Activated T-helper 1 cell treated with anti-CD3 and anti-CD28 coated beads, Interleukin-2, amount 50 U/mL, for 16 hours (primary cell): ENCODE measurements at regions not wholly inside any gene's neighbourhood (a gene's known extent, or its start where the extent isn't known, plus 50 kb on each side); places are given as distances from the start of the nearest gene placed in this dataset.
"Not testable (repeated sequence)": the region's sequence is repeated elsewhere in the genome, so short reads cannot be mapped to it uniquely, and the experiment has no call there.

Source experiments
- DNase-seq, 2 donors: peaks; one replicate each; pipeline ENCODE4 v3.0.0-alpha.2; 2020; ENCODE audit warnings: low read depth in 1 of 2, low spot score in 1 of 2

DNA sequence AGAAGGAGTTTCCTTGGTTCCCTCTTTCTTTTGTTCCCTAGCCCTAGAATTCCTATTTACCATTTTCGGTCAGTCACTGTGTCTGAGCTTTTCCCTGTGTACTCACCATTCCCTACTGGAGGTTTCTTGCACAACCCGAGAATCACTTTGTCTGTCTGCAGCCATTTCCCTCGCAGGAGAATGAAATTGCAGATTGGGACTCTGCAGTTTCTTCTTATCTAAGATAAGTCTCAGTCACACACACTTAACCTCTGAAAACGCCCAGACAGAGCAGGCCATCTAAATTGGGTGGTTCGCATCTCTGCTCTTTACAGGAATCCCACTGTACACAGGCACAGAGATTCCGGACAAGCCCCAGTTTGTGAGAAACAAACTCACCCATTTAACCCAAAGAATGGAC lies 58.6 kb upstream of the CNTNAP2 start:
- no peak for DNase-seq

GRCh38 chr7:146054909-146055308 lies 61.7 kb upstream of the CNTNAP2 start:
- no peak for DNase-seq

DNA sequence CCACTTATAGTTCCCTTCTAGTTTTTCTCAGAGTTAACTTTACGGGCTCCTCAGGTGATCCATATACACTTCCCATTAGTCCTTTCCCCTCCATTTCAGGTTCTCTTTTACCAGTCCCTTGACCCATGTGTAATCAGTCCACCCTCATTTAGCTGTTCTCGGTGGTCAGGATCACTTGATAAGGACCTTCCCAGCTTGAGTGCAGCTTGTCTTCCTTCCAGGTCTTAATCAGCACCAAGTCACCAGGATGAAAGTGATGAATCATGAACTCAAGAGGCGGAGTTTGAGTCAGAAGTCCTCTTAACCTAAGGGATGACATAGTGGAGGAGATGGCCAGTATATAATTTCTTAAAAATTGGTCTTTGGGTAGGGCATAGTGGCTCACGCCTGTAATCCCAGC lies 63.1 kb upstream of the CNTNAP2 start:
- no peak for DNase-seq

- not testable (repeated sequence) for DNase-seq
These were observed 73.3 kb upstream of the CNTNAP2 start for GRCh38 chr7:146043310-146043709.

DNA sequence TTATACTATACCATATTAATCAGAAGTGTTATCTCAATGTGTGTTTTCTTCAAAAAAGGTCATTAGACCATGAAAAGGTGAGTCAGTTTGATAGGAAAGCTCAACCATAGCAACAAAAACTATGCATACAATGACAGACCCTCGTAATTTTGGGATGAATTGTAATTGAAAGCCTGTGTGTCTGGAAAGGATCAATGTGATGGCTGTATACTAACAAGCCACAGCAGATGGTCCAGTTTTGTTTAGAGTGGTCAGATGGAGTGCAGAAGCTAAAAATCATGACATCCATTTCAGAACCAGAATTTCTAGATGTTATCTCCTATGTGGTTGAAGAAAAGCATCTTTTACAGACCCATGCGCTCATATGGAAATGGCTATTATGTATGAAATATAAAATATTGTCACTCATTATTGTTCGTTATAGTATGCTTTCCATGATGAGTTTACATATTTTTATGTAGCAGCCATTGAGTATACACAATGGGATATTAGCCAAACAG lies 88.3 kb upstream of the CNTNAP2 start:
- no peak for DNase-seq

DNA sequence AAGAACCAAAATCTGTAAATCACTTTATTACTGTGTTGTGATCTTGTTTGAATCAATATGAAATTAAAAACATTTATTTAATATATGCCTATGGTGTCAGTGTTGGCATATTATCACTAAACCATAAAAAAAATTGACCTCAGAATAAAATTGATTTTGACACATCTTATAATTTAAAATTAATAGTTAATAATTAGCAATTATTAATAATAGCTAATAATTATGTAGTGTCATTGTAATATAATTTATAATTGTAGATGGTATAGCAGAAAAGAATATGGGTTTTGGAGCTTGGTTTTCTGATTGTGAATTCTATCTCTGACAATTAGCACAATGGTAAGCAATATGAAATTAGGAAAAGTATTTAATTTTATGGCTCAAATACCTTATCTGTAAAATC lies 89.4 kb upstream of the CNTNAP2 start:
- no peak for DNase-seq

DNA sequence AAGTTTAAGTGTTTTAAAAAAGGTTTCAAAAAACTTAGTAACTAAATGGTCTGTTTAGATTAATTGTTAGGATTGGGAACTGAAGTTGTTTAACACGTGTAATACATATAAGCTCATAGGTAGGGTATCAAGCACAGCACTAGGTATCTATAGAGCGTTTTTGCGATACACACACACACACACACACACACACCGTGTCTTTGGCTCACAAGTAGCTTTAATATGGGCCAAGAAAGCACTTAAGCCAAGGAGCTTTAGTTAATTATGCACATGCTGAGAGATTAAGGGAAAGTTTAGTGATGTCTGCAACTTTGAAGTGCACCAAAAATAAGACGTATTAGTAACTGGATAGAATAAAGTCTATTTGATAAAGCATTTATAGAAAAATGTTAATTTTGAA lies 93.8 kb upstream of the CNTNAP2 start:
- DNase-seq, result no peak

DNA sequence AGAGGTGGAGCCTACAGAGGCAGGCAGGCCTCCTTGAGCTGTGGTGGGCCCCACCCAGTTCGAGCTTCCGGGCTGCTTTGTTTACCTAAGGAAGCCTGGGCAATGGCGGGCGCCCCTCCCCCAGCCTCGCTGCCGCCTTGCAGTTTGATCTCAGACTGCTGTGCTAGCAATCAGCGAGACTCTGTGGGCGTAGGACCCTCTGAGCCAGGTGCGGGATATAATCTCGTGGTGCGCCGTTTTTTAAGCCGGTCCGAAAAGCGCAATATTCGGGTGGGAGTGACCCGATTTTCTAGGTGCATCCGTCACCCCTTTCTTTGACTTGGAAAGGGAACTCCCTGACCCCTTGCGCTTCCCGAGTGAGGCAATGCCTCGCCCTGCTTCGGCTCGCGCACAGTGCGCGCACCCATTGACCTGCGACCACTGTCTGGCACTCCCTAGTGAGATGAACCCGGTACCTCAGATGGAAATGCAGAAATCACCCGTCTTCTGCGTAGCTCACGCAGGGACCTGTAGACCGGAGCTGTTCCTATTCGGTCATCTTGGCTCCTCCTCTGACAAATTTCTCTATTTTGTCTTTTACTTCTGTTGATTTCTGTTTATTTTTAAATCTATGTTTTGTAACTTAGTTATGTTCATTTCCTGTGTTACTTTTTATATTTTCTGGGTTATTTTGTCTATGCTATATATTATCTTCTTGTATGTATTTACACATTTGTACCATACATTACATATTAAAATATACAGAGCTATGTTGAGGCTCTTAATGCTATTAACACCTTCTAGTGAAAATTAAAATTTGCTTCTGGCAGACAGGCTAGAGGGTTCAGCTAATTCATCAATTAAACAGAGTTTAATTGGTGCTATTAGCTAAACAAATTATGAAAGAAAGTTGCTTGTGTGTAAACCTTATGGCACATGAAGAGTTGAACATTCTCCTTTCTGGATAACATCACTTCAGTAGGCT lies 97.3 kb upstream of the CNTNAP2 start:
- DNase-seq, result not testable (repeated sequence)

- not testable (repeated sequence) for DNase-seq
These were observed 99.2 kb upstream of the CNTNAP2 start for GRCh38 chr7:146017366-146017765.

DNA sequence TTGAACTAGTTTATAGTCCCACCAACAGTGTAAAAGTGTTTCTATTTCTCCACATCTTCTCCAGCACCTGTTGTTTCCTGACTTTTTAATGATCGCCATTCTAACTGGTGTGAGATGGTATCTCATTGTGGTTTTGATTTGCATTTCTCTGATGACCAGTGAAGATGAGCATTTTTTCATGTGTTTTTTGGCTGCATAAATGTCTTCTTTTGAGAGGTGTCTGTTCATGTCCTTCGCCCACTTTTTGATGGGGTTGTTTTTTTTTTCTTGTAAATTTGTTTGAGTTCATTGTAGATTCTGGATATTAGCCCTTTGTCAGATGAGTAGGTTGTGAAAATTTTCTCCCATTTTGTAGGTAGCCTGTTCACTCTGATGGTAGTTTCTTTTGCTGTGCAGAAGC lies 102.4 kb upstream of the CNTNAP2 start:
- not testable (repeated sequence) for DNase-seq

DNA sequence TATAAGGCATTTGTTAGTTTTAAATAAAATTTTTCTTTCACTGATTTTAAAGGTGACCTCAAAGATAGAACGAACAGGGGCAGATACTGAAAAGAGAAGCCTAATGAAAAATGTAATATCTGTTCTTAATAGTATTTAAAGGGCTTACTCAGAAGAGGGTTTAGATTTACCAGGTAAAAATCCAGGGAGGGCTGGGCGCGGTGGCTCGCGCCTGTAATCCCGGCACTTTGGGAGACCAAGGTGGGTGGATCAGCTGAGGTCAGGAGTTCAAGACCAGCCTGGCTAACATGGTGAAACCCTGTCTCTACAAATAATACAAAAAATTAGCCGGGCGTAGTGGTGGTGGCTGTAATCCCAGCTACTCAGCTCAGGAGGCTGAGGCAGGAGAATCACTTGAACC lies 108.3 kb upstream of the CNTNAP2 start:
- DNase-seq, result no peak

- DNase-seq, result no peak
These were observed 111.8 kb upstream of the CNTNAP2 start for GRCh38 chr7:146004805-146005204.

- DNase-seq, result no peak
These were observed 114.0 kb upstream of the CNTNAP2 start for GRCh38 chr7:146002431-146003078.

DNA sequence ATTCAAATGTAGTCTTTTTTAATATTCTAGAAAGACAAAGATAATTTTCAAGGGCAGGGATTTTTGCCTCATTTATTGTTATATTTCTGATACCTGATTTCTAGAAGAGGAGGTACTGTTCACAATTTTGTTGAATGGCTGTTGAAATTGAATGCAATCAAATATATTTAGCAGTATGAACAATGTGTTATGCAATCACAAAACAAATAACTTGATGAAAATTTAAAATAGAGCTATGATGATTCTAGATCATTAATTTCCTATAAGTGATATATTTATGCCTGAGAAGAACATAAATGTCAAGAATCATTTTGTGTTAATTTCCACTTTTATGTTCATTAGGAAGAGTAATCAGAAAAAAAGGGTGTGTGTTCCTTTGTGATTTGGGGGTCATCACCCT lies 114.6 kb upstream of the CNTNAP2 start:
- DNase-seq, result no peak

DNA sequence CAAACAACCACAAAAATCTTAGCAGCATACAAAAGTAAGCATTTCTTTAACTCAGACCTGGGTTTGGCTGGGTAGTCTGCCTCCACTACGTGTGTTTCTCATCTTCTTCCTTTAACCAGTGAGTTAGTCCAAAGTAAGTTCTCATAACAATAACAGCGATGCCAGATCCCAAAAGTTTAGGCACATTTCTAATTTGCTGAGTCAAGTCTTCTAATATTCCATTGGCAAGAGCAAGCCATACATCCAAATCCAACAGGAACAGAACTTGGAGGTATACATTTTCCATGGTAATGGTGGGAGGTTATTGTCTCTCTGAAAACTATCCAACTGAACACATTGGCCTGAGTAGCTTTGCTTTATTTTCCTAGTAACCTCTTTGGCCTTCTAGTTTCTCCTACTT lies 115.7 kb upstream of the CNTNAP2 start:
- no peak for DNase-seq

DNA sequence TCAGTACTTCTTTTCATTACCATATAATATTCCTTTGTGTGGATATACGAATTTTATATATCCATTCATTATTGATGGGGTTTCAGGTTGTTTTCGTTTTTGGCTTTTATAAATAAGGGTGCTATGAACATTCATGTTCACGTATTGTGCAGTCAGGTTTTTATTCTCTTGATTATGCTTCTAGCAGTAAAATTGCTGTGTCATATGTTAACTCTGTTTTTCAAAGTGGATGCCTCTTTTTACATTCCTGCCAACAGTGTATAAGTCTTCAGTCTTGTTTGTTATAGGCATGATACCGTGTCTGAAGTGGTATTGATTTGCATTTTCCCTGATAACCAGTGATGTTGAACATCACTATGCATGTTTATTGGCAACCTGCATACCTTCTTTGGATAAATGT lies 127.1 kb upstream of the CNTNAP2 start:
- no peak for DNase-seq

- no peak for DNase-seq
These were observed 130.2 kb upstream of the CNTNAP2 start for GRCh38 chr7:145986248-145986874.

DNA sequence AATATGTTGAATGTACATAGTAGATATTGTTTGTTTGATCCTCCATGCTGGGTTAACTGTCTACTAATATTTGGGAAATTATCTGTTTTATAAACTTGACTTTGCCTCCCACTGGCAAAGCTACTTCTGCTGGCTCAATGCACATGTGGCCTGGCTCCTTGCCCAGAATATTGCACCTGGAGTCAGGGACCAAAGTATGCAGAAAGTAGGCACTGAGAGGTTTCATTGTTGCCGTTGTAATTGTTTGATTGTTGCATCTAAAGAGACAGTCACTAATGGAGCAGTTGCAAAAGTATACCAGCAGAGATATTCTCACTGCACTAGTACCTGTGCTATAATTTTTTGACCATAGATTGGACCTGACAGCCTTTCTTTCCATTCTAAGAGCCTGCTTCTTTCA lies 137.8 kb upstream of the CNTNAP2 start:
- DNase-seq, result no peak

GRCh38 chr7:145959981-145960380 lies 156.6 kb upstream of the CNTNAP2 start:
- DNase-seq, result no peak

GRCh38 chr7:145957160-145957890 lies 159.3 kb upstream of the CNTNAP2 start:
- DNase-seq, result no peak

DNA sequence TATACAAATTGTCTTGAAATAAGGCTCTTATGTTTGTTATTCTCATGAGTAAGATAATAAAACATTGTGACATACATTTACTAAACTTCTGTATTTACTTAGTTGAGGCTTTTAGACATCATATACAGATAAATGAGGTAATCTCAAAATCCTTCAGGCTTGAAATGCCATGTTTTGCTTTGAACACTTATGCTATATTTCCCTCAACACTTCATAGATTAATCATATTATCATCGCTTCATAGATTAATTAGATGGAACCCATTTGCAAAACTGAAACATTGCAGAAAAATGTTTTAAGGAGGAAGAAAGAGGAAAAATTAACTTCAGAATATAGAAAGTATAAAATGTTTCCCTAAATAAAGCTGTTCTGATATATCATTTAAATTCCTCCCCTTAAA lies 165.0 kb upstream of the CNTNAP2 start:
- no peak for DNase-seq
